Activated T-cell treated with anti-CD3 and anti-CD28 coated beads for 4 hours (primary cell): ENCODE measurements at regions not wholly inside any gene's neighbourhood (a gene's known extent, or its start where the extent isn't known, plus 50 kb on each side); places are given as distances from the start of the nearest gene placed in this dataset.
"Not testable (repeated sequence)": the region's sequence is repeated elsewhere in the genome, so short reads cannot be mapped to it uniquely, and the experiment has no call there.

Experiments used
- DNase-seq: peaks from one replicate; pipeline ENCODE4 v3.0.0-alpha.2; 2020

DNA sequence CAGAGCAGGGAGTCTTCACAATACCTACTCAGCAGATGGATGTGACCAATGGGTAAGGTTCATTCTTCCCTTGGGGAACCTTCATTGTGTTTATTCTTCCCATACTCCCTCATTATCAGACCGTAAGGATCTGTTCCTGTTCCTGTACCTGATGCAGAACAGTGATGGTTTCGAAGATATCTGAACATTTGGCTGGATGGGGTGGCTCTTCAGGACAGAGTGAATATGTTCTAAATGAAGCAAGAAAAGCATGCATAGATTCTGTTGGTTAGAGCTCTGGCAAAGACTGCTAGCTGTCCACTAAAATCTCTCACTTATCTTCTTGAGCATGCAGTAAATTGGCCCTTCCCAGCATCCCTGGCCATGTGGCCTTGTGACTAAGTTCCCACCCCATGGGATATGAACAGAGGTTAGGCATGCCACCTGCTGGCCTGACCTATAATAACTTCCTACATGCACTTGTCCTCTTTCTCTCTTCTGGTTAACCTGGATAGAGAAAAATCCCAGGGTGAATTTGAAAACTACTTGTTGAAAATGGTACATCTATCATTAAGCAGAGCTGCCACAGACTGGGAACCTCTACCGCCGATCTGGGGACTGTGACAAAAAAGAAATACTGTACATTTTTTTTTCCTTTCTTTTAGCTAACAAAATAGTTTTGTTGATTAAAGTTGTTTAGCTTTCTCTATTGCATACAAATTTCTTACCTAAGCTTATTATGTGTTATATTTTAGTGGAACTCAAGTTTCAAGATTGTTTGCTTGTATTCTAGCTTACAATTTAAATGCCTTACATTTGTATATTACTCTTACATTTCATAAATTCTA lies 60.0 kb upstream of the BANK1 start:
- peak; percentile 22 for DNase-seq

- no peak for DNase-seq
These were observed 63.3 kb upstream of the BANK1 start for GRCh38 chr4:101727238-101727637.

DNA sequence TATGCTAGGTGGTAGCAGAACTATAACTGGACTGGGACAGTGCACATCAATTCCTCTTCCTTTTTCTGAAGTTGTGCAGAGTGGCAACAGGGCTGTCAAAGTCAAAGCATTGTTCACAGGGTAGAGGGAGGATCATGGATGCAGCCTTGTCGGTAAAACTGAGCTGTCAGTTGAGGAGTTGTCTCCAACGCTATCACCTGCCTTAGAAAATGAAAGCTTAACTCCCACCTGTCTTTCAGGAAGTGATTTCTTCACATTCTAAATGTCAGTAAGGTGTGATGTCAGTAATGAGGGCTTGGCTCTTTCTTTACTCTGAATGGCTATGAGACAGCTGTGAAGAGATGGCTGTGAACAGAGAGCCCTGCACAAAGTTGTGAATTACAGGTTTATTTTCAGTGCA lies 66.4 kb upstream of the BANK1 start:
- DNase-seq, result no peak

DNA sequence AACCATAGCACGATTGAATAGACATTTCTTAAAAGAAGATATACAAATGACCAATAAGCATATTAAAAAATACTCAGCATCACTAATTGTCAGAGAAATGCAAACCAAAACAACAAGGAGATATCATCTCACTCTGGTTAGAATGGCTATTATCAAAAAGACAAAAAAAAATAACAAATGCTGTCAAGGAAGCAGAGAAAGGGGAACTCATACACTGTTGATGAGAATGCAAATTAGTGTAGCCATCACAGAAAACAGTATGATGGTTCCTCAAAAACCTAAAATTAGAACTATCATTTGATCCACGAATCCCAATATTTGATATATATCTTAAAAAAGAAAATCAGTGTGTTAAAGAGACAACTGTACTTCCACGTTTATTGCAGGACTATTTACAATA lies 71.7 kb upstream of the BANK1 start:
- no peak for DNase-seq

GRCh38 chr4:101711590-101712260 lies 78.8 kb upstream of the BANK1 start:
- no peak for DNase-seq

- no peak for DNase-seq
These were observed 79.7 kb upstream of the BANK1 start for GRCh38 chr4:101710806-101711205.

- DNase-seq, result no peak
These were observed 82.1 kb upstream of the BANK1 start for GRCh38 chr4:101708293-101709039.

GRCh38 chr4:101707596-101707995 lies 82.9 kb upstream of the BANK1 start:
- DNase-seq, result no peak

DNA sequence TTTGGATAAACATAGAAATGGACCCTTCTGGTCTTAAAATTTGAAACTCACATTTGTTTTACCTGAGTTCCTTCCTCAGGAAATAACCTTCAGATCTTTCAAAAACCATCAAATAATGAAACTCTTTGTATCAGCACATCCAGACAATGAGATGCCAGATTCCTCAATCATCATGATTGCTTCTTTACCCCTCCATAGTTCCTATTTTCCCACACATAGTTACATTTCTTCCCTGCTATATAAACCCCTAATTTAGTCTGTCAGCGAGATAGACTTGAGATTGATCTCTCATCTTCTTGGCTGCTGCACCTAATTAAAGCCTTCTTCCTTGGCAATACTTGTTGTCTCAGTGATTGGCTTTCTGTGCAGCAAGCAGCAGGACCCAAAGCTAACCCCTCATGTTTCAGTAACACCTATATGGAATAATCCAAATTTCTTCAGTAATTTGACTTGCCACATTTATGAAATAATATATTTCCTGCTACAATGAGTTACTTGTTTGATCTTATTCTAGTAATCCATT lies 83.9 kb upstream of the BANK1 start:
- DNase-seq, result no peak

GRCh38 chr4:101701551-101701950 lies 89.0 kb upstream of the BANK1 start:
- no peak for DNase-seq

DNA sequence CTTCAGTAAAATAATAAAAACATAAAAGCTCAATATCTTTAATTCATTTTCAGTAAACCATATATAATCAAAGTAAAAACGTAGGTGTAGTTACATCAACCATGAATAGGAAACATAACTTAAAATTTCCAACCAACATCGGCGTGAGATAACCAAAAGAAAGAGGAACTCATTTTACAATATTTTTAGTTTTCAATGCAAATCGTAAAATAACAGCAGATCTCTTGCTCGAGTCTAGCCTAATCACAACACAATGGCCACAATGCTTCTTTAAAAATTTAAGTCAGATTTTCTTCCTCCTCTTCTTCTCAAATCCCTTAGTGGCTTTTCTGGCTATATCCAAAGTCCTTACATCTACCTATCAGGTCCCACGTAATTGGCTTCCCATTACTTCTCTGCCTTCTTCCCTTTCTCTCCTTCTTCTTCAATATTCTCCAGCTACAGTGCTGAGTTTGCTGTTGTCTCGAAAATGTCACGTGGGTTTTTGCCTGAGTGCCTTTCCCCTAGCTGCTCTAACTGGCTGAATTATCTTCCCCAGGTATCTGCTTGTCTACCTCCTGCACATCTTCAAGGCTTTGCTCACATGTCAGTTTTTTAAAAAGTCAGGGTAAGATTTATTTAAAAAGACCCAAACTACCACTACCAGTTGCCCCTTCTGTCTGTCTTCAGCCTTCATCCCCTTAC lies 90.9 kb upstream of the BANK1 start:
- DNase-seq, result no peak

DNA sequence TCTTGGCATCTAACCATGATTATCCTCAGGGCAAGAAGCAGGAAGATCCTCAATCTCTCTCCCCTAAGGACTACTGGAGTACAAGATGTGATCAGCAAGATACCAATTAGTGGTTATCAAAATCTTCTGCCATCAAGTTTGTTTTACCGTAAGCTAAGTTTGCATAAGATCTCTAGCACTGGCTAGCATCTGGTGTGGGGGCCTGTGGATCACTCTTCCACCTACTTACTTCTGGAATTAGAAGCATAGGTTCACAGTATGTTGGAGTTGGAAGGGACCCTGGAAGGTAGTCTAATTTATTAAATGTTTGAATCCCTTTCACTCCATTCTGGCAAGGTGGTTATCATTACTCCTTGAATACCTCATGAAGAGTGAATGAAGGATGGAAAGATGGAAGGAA lies 93.3 kb upstream of the BANK1 start:
- DNase-seq, result no peak

DNA sequence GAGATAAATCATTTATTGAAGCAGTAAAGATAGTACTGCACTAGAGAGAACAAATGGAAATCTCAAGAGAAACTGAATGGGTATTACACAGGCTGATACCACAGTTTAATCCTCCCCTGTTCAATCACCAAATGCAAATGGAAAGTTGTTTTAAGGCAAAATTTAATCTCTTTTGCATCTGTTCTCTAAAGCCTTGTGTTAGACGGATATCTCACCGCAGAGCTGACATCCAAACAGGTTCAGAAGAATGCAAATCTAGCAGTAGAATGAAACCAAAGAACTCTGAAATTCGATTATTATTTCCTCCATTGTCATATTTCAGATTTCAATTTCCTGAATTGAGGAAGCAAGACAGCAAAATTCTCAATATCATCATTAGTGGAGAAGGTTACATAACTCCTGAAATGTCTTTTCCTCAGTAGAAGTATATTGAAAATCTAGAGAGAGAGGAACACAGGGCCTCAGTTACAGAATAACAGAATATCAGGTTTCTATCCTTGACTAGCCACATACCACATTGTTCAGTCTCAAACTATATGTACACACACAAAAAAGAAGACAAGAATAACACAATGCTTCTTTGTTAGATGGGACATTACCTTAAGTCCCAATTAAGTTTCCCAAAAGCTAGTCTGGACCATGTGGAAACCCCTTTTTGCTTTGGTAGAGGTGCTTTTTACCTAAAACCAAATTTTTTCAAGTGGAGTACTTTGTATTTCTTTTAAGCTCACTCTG lies 94.1 kb upstream of the BANK1 start:
- DNase-seq, result no peak

GRCh38 chr4:101695176-101695575 lies 95.4 kb upstream of the BANK1 start:
- no peak for DNase-seq

- not testable (repeated sequence) for DNase-seq
These were observed 96.1 kb upstream of the BANK1 start for GRCh38 chr4:101694403-101694802.

GRCh38 chr4:101693842-101694398 lies 96.6 kb upstream of the BANK1 start:
- no peak for DNase-seq

DNA sequence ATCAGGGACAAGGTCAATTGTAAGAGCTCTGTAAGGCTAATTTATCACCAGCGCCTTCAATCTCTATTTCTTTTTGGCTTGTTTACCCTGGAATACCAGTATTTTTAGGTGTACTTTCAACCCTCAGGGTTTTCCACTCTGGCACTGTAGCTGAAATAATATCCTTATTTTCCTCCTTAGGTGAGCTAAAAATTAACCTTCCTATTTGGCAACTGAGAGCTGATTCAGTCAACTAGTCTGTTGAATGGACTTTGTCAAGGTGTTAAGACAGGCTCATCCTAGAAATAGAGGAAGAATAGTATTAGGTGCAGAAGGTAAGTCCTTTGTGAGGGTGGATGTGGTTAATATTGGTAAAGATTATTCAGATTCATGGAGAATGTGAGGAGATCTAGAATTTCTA lies 101.3 kb upstream of the BANK1 start:
- no peak for DNase-seq

DNA sequence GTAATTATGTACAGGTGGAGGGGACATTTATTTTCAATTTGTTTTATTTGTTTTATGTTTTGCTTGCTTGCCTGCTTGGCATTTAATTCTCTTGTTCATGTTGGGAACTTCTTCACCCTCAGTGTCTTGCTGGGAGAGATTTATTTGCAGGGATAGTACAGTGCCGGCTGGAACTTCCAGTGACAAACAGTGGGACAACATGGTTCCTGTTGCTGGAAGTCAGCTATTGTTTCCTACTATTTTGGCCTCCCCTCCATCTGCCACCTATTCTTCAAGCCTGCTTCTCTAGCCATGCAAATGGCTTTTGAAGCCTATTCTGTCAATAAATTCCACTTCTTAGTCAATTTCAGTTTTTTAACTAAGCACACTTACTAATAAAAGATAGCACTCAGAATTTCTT lies 105.4 kb upstream of the BANK1 start:
- no peak for DNase-seq

DNA sequence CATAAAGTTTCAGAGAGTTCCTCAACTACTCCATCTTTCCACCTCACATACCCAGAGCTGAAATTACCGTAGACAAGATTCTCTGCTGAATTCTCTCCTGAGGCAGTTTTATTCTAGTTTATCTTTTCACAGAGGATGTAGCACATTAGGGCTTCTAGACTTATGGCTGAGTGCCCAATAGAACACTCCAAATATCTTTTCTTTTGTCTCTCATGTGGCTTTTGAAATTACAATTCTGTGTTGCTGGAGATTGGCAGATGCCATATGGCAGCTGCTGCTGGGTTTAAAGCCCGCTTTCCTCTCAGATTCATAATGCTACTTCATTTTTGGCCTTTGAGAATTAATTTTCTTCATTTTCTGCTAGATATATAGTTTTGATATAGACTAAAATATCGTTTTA lies 107.6 kb upstream of the BANK1 start:
- DNase-seq, result no peak

DNA sequence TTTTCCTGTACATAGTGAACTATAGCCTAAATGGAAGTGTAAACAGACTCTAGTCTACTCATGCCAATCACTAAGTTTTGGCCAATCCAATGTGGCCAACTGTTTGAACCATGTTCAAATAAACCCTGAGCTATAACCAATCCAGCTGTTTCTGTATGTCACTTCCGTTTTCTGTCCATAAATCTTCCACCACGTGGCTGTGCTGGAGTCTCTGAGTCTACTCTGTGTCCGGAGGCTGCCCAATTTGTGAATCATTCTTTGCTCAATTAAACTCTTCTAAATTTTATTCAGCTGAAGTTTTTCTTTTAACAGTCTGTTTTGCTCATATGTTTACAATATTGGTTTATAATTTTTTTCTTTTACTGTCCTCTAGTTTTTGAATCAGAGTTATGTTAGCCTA lies 112.3 kb upstream of the BANK1 start:
- DNase-seq, result no peak

GRCh38 chr4:101670897-101671296 lies 119.6 kb upstream of the BANK1 start:
- no peak for DNase-seq

DNA sequence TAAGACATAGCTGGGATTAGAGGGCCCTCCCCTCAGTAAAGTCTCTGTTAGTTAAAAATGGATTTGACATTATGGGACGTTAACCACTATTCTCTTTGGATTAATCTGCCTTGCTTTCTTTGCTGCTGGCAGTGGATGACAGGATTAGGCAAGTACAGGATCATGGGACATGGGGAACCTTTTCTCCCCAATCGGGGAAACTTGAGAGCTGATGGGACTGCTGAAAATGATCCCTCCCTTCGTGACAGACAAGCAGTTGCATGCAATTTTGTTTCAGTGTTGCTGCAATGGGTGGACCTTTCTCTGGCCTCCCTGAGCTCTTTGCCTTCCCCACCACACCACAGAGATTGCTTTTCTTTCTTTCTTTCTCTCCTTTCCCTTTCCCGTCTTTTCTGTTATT lies 120.2 kb upstream of the BANK1 start:
- DNase-seq, result no peak
